ENCODE measurements at regions not wholly inside any gene's neighbourhood (a gene's known extent, or its start where the extent isn't known, plus 50 kb on each side); places are given as distances from the start of the nearest gene placed in this dataset.
"Not testable (repeated sequence)": the region's sequence is repeated elsewhere in the genome, so short reads cannot be mapped to it uniquely, and the experiment has no call there.

DNA sequence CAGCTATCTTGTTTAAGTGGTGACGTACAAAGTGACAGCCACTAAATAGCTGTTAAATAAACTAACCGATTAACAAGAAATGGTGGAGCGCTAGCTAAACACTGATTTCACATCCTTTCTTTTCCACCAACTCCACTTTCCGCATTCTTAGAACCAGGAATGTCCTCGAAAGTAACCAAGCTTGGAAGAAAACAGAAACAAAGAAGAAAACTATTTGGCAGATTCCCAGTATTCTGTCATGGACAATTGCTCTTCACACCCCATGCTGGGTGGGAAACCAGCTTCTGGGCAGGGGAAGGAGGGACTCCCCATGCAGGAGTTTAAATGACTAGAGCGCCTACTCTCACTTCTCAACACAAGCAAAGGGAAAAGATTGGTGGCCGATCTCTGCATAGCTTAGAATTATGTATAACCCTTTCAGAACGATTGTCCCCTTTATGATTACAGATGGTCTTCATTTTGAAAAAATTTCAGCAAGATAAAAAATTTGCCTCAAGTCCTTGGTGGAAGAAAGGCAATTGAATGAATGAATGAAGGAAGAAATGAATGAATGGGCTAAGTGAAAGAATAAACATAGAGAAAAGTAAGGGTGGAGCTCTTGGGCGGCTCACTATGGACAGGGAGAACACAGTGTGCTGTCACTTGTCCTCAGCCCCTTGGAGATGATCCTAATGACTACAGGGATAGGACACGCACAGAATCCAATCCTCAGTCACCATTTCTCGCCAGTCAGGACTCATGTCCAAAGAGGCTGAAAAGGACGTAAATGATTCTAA lies 148.7 kb upstream of the NEDD9 start:
- no peak for DNase-seq

DNA sequence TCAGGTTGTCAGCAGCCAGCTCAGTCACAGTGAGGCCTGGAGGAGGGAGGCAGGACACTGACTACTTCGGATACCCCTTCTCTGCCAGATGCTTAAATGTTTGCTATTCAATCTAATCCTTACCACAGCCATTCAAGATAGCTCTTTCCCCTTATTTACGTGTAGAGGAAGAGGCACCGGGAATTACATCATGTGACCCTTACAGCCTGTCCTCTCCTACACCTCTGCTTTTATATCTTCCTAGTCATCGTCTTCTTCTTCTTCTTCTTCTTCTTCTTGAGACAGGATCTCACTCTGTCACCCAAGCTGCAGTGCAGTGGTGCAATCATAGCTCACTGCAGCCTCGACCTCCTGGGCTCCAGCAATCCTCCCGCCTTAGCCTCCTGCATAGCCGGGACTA lies 148.1 kb upstream of the NEDD9 start:
- DNase-seq = no peak

DNA sequence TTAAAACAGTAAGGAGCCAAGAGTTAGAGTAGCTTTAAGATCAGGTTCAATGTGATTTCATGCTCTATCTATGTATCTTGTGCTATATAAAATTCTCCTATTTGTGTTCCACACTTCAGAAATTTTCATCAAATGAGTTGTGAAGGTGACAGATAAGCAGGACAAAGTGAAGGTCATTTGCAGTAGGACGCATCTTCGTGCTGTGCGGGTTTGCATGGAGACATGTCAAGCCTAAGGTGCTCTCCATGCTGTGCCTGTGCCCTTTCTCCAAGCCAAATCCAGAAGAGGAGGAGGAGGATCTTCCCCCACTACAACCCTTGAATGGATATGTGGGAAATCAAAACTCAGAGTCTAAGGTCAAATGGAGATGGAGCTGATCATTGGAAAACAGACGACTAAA lies 147.3 kb upstream of the NEDD9 start:
- DNase-seq = no peak

GRCh38 chr6:11378639-11379038 lies 146.2 kb upstream of the NEDD9 start:
- DNase-seq = no peak

DNA sequence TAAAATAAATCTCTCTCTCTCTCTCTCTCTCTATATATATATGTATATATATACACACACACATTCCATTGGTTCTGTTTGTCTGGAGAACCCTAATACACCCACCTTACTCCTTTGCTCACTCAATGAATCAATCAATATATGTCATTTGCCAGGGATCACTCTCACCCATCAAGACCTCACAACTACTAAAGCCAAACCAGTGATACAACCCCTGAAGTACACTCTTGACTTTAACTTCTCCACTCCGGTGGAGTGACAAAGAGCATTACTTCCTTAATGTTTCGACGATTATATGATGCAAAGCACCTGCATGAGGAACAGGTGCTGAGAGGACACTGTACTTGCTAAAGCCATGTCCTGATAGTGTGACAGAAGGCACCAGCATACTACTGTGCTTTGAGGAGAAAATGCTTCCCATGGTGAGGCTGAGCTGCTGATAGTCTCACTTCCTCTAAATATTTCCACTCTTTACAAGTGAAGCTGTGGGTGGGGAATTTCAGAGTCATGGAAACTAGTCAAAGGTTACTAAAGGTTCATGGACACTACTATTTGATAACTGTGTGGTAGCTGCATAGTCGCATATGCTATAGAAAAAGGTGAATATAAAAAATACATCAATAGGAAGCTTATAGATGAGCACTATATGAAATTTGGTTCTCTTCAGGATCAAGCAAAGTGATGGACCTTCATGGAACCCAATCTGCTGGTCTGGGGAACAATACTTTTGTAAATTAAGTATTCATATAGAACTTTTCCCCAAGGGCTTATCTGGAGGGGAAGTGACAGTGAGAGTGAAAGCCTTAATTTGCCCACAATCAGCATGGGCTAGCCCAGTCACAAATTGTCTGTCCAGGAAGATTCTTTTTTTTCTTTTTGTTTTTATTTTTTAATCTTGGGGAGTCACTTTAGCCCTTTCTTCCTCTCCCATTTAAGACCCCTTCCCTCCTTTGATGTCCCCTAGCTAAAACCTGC lies 141.9 kb upstream of the NEDD9 start:
- DNase-seq = no peak

DNA sequence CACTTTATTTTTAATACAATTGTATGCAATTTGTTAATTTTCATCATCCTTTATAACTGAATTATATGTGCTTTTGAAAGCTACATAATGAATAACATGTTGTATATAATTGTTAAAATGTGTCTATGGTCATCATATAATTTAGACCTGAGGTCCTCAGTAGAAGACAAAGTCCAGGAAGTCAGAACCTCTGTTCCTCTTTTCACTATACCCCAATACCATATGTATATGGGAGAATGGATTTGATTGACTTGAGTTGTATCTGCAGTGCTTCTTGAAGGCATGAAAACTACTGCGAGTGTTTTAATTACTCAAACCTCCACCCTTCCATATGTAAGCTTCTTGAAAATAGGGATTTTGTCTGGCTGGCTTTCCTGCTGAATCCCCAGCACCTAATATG lies 140.7 kb upstream of the NEDD9 start:
- no peak for DNase-seq

DNA sequence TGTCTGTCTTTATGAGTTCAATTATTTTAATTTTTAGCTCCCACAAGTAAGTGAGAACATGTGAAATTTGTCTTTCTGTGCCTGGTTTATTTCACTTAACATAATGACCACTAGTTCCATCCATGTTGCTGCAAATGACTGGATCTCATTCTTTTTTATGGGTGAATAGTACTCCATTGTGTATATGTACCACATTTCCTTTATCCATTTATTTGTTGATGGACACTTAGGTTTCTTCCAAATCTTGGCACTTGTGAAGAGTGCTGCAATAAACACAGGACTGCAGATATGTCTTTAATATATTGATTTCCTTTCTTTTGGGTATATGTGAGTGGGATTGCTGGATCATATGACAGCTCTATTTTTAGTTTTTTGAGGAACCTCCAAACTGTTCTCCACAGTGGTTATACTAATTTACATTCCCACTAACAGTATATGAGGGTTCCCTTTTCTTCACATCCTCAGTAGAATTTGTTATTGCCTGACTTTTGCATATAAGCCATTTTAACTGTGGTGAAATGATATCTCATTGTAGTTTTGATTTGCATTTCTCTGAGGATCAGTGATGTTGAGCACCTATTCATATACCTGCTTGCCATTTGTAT lies 139.8 kb upstream of the NEDD9 start:
- DNase-seq = not testable (repeated sequence)

- DNase-seq = no peak
These were observed 137.9 kb upstream of the NEDD9 start for GRCh38 chr6:11370191-11371018.

- no peak for DNase-seq
These were observed 136.3 kb upstream of the NEDD9 start for GRCh38 chr6:11368760-11369159.

- DNase-seq = no peak
These were observed 135.8 kb upstream of the NEDD9 start for GRCh38 chr6:11368264-11368663.

GRCh38 chr6:11367638-11368199 lies 135.3 kb upstream of the NEDD9 start:
- DNase-seq = no peak

DNA sequence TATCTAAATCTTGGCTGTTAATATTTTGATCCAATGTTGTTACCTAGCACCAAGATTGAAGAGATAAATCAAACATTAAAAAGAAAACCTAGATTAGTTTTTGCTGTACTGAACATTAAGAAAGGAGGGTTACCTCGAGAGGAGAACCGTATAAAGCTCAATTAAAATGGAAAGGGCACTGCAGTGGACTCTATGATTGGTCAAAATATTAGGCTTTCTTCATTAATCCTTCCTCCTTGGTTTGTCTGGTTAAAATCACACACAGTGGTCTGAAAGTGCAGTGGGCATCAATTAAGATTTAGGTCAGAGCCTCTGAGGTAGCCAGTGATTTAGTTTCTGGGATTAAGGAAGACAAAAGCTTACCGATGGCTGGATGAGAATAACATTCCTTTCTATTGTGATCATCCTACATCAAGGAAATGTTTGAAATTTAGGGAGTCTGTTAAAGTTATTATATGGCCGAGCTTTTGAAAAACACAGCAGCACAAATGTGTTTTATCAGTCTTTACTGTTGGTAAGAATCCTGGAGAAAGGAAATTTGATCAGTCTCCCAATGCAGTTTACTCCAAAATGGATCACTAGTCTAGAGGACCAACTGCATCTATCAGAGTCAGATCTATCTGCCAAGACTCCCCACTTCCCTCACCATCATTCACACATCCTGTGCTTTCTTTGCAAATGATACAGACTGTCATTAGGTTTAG lies 134.6 kb upstream of the NEDD9 start:
- DNase-seq = no peak

- DNase-seq = peak; percentile 56
These were observed 133.9 kb upstream of the NEDD9 start for GRCh38 chr6:11366183-11366933.

GRCh38 chr6:11364971-11365397 lies 132.5 kb upstream of the NEDD9 start:
- DNase-seq = no peak

GRCh38 chr6:11363881-11364576 lies 131.6 kb upstream of the NEDD9 start:
- DNase-seq = no peak

GRCh38 chr6:11362564-11362963 lies 130.1 kb upstream of the NEDD9 start:
- DNase-seq = no peak

- DNase-seq = no peak
These were observed 126.7 kb upstream of the NEDD9 start for GRCh38 chr6:11358904-11359830.

- DNase-seq = no peak
These were observed 124.8 kb upstream of the NEDD9 start for GRCh38 chr6:11357285-11357684.
